Right cardiac atrium (tissue), 5 donors: ENCODE measurements at regions not wholly inside any gene's neighbourhood (a gene's known extent, or its start where the extent isn't known, plus 50 kb on each side); places are given as distances from the start of the nearest gene placed in this dataset.
A peak's percentile ranks its signal among the peaks of the same experiment; 100 is the strongest.

Experiments used
- ATAC-seq, 2 donors: fragments of 200-7000 bp; cut with Tn5 transposase; one replicate each; pipeline versions ENCODE4 v1.8.0 to v1.9.1; 2020; ENCODE audit warnings: moderate library complexity in 2 of 2, mild to moderate bottlenecking in 1 of 2
- DNase-seq, 3 donors: peaks; one replicate each; pipeline ENCODE4 v3.0.0-alpha.2; 2020
- H3K27ac ChIP-seq: one replicate; pipeline ENCODE4 v1.5.1; 2013; ENCODE audit warnings: mild to moderate bottlenecking, low read length, control low read depth, moderate library complexity
- H3K27me3 ChIP-seq: one replicate; pipeline ENCODE4 v1.6.1; 2013; ENCODE audit not compliant: control insufficient read depth, insufficient read depth
- H3K4me1 ChIP-seq: one replicate; pipeline ENCODE4 v1.6.1; 2013; ENCODE audit warnings: low read length; ENCODE audit not compliant: control insufficient read depth, insufficient read depth
- H3K4me3 ChIP-seq: one replicate; pipeline ENCODE4 v1.5.1; 2013; ENCODE audit warnings: low read length, control low read depth
- H3K9me3 ChIP-seq: one replicate; pipeline ENCODE4 v1.6.1; 2013; ENCODE audit warnings: low read length; ENCODE audit not compliant: control insufficient read depth
- WGBS: extraction: QIAGEN DNeasy Blood & Tissue Kit; methylation state at CpG from one replicate; pipeline ENCODE4 v1.1.7; 2013; 5-methylcytosine and 5-hydroxymethylcytosine counted together
- intact Hi-C, 4 donors: fragments of 100-400 bp; cut with DNase I; formaldehyde crosslinking; loops; one replicate each; pipeline versions ENCODE4 v1.11.0 to v1.14.0; 2022 to 2023
- donor health status: healthy with polysubstance abuse.
- donor health status: DM: no; HTN: yes; CAD: no.
- donor health status: DM: no; HTN: no; CAD: no.
- donor health status: DM: no; HTN: yes; CAD: no; lungs with severe emphysema.
- donor health status: DM: yes; HTN: yes; CAD: no.

DNA sequence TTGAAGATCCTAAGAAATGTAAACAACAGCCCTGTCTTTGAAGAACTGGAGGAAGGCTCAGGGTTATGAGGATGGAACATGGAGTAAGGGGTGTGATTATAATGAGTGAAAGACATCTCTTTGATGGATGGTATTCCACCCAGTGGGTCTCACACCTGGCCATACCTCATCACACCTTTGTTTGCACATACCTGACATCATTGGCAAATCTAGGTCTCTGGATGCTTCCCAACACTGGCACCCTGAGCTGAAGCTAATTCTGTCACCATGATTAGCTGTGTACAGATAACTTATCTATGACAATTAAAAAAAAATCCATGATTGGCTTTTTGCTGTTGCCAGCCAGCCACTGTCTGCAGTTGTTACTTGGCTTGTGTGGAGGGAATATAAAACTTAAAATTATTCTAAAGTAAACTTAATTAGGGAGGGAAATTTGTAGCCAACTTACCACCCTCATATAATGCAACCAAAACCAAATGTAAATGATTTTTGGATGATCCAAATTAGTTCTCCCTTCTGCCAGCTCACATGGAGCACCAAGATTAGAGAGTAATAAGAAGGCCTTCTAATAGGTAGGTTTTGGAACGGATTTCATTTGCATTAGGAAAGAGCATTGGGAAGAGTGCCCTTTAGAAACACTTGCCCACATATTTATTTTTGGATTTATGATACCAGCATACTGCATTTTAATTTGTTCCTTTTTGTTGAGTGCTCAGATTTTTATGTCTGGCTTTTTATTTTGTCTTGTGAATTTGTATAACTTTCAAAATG is 249.5 kb downstream of the SOX4 start:
- H3K4me1 ChIP-seq, result peaks cover 8% of the 10 kb centered on the region
- DNase-seq, result no peak
- H3K27me3 ChIP-seq, result no peaks in the 10 kb centered on the region
- no peaks in the 10 kb centered on the region for H3K9me3 ChIP-seq
- no peak overlapping the region for H3K27ac ChIP-seq
- WGBS, result 54% methylated on average over 1 of the region's 1 CpG
- H3K4me3 ChIP-seq, result no peak overlapping the region
- ATAC-seq, result no peak
- intact Hi-C loops, result no loop called here

DNA sequence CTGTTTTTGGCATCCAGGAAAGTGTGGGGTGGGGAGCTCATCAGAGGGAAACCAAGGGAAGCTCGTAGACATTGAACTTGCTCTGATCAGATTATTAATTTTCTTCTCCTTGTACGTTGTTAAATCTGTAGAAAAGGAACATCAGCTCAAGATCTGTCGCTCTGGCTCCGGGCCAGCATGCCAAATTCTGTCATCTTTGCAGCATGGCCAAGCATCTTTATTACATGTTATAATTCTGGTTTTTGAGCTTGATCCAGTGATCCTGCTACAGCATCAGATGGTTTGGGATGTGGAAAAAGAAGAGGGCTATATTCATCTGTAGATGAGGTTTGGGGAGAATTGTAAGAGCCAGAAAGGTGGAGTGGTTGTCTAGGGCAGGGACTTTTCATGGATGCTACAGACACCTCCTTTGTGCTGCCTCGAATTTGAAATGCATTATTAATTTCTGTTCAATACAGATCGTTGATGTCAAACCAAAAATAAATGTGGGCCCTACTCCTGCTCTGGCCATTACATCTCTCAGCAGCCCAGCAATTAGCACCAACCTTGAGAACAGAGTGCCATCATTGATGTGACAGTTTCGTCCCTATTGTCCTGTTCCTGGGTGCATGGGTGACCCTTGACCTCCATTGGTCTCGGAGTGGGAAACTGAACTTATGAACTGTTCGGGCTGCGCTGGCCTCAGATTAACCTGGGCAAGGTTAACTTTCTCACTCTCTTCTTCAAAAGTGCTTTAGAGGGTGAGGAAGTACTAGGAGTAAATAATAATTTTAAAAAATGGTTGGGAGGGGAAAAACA is 250.8 kb downstream of the SOX4 start:
- WGBS, result 70% methylated on average over 10 of the region's 10 CpGs
- H3K27ac ChIP-seq, result peak overlapping the region; percentile 13
- no peak overlapping the region for H3K4me3 ChIP-seq
- intact Hi-C loops, result no loop called here
- no peaks in the 10 kb centered on the region for H3K9me3 ChIP-seq
- H3K4me1 ChIP-seq, result peaks cover 8% of the 10 kb centered on the region
- ATAC-seq, result no peak
- DNase-seq, result no peak
- no peaks in the 10 kb centered on the region for H3K27me3 ChIP-seq

DNA sequence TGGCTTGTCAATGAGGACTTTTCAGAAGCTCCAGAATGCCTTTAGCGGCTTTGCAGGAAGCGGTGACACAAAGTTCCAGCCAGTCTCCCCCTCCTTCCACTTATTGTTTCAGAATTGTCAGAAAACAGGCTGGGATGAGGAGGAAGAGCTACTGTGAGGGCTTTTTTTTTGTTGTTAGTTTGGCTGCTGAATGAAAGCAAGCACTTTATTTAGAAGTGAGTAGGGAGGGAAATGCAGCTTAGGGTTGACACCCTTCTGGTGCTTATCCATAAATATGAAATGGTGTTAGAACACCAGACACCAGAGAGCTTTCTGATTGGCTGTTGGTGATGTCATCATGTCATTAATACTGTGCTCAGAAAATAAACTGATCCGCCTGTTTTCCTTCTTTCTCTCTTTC is 251.5 kb downstream of the SOX4 start:
- no peaks in the 10 kb centered on the region for H3K9me3 ChIP-seq
- no peak overlapping the region for H3K27ac ChIP-seq
- DNase-seq (no peak), ATAC-seq (peak; percentile 65 to 75)
- intact Hi-C loops, result no loop called here
- H3K4me3 ChIP-seq, result no peak overlapping the region
- no peaks in the 10 kb centered on the region for H3K27me3 ChIP-seq
- 30% methylated on average over 3 of the region's 3 CpGs for WGBS
- peaks cover 8% of the 10 kb centered on the region for H3K4me1 ChIP-seq

DNA sequence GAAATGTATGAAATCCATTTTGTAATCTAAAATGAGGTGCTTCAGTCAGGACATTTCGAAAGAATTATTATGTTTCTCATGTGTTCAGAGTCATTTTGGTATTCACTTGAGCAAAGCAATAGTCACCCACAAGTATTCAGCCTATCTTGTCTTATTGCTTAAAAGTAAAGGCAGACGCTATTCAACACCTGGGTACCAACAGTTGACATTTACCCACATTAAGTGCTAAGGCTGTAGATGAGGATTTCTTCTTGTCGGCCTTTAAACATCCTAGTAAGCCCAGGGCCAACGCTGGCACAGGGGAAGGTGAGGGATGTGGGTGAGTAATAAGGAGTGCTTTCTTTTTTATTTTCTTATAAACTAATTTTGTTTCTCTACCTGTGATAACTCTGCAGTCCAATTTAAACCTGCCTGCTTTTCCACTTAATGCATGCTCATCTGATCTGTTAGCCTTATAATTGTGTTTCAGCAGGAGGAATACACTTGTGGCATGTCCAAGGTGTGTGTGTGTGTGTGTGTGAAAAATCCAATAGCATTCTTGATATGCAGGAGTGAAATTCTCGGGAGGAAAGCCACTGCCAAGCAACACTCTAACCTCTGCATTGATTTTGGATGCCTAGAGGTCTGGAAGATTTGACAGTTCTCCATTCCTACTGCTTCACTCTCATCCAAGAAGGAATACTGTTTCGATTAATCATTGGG is 252.0 kb downstream of the SOX4 start:
- DNase-seq (no peak), ATAC-seq (no peak)
- no peaks in the 10 kb centered on the region for H3K9me3 ChIP-seq
- no peak overlapping the region for H3K4me3 ChIP-seq
- H3K27me3 ChIP-seq, result no peaks in the 10 kb centered on the region
- 52% methylated on average over 6 of the region's 6 CpGs for WGBS
- H3K27ac ChIP-seq, result peak overlapping the region; percentile 48
- H3K4me1 ChIP-seq, result peaks cover 8% of the 10 kb centered on the region
- intact Hi-C loops, result no loop called here

DNA sequence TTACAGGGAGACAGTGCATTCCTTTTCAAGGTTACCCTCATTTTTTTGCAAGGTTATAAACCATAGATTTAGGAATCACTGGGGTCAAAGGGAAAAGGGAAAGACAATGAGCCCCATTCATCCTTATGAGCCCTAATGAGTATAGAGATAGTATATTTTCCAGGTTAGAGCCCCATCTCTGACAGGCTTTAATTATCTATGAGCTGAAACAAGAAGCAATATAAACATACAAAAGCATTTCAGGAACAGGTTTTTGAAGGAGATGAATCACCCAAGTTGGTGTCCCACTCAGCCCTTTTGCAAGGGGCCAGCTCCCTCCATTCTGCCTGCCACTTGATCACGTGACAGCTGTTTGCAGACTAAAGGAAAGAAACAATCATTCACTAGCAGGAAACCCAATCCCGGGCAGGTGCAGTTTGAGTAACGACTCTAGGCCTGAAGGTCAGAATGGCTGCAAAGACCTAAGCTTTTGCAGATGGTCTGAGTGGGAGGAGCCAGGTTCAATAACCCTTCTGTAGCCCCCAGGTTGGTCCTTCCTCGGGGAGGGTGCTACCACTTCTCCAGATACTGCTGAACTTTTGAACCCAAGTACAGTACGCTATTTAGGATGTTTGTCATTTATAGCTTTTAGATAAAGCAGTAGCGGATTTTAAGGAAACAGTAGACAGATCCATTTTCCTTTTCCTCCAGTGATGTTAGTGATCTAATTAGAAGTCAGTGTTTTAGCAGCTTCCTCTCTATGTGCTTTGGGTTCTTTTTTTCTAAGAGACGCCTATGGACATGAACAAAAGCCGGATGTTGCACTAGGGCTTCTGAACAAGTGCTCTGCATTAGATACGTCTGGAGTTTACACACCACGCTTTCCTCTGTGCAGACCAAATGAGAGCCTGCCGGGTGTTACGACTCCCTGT is 253.2 kb downstream of the SOX4 start:
- H3K9me3 ChIP-seq, result no peaks in the 10 kb centered on the region
- 31% methylated on average over 12 of the region's 12 CpGs for WGBS
- no peak overlapping the region for H3K4me3 ChIP-seq
- ATAC-seq, result peak; percentile 55 to 82
- no peak for DNase-seq
- intact Hi-C loops, result no loop called here
- H3K27ac ChIP-seq, result peak overlapping the region; percentile 16
- peaks cover 8% of the 10 kb centered on the region for H3K4me1 ChIP-seq
- no peaks in the 10 kb centered on the region for H3K27me3 ChIP-seq

DNA sequence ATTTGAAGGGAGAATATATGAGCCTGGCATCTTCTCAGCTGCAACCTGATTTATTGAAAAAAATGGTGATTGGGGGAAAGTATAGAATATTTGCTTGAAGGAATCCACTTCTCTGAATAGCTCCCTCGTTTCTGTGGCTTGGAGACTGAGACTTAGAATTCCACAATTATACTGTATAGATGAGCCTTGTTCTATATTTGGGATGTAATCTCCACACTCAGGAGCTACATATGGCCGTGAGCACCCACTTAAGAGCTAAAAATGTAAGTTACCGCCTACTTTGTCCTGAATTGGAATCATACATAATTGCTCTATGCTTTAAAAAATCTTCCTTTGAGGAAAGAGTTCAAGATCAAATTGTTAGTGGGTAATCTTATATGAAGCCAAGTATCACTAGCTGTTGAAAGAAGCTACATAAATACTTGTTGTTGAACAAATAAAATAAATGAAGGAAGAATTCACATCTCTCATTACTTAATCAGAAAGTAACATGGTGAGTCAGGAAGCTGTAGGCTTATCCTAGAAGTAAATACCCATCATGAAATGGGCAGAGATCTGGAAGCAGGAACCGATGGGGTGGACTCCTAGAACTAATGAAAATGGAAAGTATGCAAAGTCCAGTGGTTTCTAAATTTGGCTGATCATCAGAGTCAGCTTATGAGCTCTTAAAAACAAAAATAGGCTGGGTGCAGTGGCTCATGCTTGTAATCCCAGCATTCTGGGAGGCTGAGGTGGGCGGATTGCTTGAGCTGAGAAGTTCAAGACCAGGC is 254.3 kb downstream of the SOX4 start:
- Histone ChIP-seq H3K27ac (no peak overlapping the region), H3K9me3 (no peaks in the 10 kb centered on the region), H3K27me3 (no peaks in the 10 kb centered on the region), H3K4me3 (no peak overlapping the region), H3K4me1 (peaks cover 8% of the 10 kb centered on the region)
- DNase-seq (no peak), ATAC-seq (no peak)
- 60% methylated on average over 5 of the region's 5 CpGs for WGBS
- intact Hi-C loops, result no loop called here

DNA sequence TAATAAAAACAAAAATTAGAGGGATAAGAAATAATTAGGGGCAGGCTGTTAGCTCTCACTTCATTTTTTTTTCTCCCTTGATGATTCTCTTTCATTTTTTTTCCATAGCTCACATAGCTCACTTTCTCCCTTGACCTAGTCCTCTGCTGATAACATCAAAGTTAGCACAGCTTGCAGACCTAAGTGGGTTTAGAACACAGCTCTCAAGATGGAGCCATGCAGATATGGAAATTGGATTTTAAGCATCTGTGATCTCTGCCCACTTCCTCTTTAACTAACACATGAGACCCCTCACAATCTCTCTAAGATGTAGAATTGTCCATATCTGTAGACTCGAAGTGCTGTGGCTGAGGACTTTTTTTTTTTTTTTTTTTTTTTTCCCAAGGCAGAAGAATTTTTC is 257.1 kb downstream of the SOX4 start:
- WGBS, result 56% methylated on average over 1 of the region's 1 CpG
- H3K9me3 ChIP-seq, result no peaks in the 10 kb centered on the region
- intact Hi-C loops, result no loop called here
- no peak for ATAC-seq
- no peak overlapping the region for H3K27ac ChIP-seq
- peaks cover 5% of the 10 kb centered on the region for H3K4me1 ChIP-seq
- no peak overlapping the region for H3K4me3 ChIP-seq
- no peaks in the 10 kb centered on the region for H3K27me3 ChIP-seq
- DNase-seq, result no peak

DNA sequence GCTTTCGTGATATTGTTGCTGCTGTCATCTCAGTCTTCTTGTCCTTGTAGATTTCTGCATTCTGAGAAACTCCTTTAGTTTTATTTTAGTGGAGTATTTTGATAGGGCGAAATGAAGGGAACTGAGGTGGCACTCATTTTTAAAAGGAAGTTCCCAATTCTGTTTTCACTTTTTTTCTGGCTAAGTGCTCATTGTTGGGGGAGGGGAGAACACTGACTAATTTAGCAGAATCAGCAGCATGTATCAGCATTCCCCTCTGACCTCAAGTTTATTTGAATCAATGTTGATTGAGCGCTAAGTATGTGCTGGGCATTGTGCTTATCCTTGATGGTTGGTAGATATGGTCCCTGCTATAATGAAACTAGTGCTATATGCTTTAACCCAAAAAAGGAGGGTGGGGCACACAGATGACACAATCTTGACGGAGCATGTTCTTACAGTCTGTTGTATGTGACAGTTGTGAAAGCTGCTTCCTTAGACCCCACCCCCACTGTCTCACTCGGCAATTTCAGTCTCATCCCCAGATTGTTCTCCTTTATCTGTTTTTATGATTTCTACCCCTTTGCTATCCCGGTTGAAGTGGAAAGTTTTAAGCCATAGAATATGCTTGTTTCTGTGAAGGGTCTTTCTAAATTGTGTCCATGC is 262.4 kb downstream of the SOX4 start:
- DNase-seq (no peak), ATAC-seq (peak; percentile 29 to 42)
- no peaks in the 10 kb centered on the region for H3K9me3 ChIP-seq
- no peak overlapping the region for H3K4me3 ChIP-seq
- no peaks in the 10 kb centered on the region for H3K4me1 ChIP-seq
- H3K27me3 ChIP-seq, result no peaks in the 10 kb centered on the region
- H3K27ac ChIP-seq, result no peak overlapping the region
- intact Hi-C loops, result no loop called here
- 72% methylated on average over 6 of the region's 6 CpGs for WGBS

DNA sequence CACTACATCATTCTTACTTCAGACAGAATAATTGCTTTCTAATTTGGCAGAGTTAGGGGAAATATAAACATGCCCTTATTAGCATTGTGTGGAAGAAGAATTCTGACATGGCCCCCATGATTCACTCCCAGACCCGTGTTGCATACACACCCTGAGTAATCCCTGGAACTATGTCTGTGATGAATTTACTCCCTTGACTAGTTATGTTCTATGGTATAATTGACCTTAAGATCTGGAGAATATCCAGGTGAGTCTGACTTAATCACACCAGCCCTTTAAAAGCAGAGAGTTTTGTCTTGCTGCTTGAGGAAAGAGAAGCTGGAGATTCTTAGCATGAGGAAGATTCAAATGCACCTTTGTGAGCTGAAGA is 262.9 kb downstream of the SOX4 start:
- WGBS, result 52% methylated on average over 1 of the region's 1 CpG
- no peak overlapping the region for H3K27ac ChIP-seq
- no peak overlapping the region for H3K4me3 ChIP-seq
- intact Hi-C loops, result no loop called here
- no peaks in the 10 kb centered on the region for H3K4me1 ChIP-seq
- H3K27me3 ChIP-seq, result no peaks in the 10 kb centered on the region
- DNase-seq, result no peak
- H3K9me3 ChIP-seq, result no peaks in the 10 kb centered on the region
- ATAC-seq, result no peak

DNA sequence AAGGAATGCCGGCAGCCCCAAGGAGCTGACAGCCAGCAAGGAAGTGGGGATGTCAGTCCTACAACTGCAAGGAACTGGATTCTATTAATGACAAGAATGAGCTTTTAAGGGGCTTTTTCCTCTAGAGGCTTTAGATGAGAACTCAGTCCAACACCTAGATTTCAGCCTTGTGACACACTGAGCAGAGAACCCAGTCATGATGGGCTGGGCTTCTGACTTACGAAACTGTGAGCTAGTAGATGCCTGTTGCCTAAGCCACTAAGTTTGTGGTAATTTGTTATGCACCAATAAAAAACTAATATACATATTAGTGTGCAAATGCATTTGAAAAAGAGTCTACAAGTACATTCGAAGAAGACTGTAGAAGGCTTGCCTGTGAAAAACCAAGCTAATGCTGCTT is 263.3 kb downstream of the SOX4 start:
- ATAC-seq (no peak), DNase-seq (no peak)
- H3K4me1 ChIP-seq, result no peaks in the 10 kb centered on the region
- no peak overlapping the region for H3K27ac ChIP-seq
- H3K4me3 ChIP-seq, result no peak overlapping the region
- H3K27me3 ChIP-seq, result no peaks in the 10 kb centered on the region
- 93% methylated on average over 3 of the region's 3 CpGs for WGBS
- intact Hi-C loops, result no loop called here
- no peaks in the 10 kb centered on the region for H3K9me3 ChIP-seq
